Mesothelial cell of epicardium (in vitro differentiated cells): ENCODE measurements at regions not wholly inside any gene's neighbourhood (a gene's known extent, or its start where the extent isn't known, plus 50 kb on each side); places are given as distances from the start of the nearest gene placed in this dataset.

Experiments
- DNase-seq, 2 experiments: peaks; one replicate each; pipeline ENCODE4 v3.0.0; 2021; ENCODE audit warnings: low spot score in 2 of 2; ENCODE audit not compliant: unreplicated experiment in 2 of 2
- H3K27ac Mint-ChIP-seq: 2 replicates; pipeline ENCODE4 v1.8.0; 2021; ENCODE audit warnings: mixed read lengths
- H3K27me3 Mint-ChIP-seq: 2 replicates; pipeline ENCODE4 v1.8.0; 2021; ENCODE audit warnings: low read depth, mixed read lengths
- H3K36me3 Mint-ChIP-seq: 2 replicates; pipeline ENCODE4 v1.8.0; 2021; ENCODE audit warnings: mixed read lengths
- H3K4me1 Mint-ChIP-seq: 2 replicates; pipeline ENCODE4 v1.8.0; 2021; ENCODE audit warnings: mixed read lengths
- H3K4me3 Mint-ChIP-seq: 2 replicates; pipeline ENCODE4 v1.8.0; 2021; ENCODE audit warnings: mild to moderate bottlenecking, moderate library complexity, mixed read lengths
- H3K9me3 Mint-ChIP-seq: 2 replicates; pipeline ENCODE4 v1.8.0; 2021; ENCODE audit warnings: mixed read lengths
- CTCF ChIP-seq: fragments of 200-600 bp; sonication (generic); IDR thresholded peaks from one replicate; pipeline ENCODE4 v1.5.0; 2021; ENCODE audit warnings: antibody characterized with exemption; ENCODE audit not compliant: unreplicated experiment

GRCh38 chr14:41302776-41303175 is 303.9 kb upstream of the LRFN5 start:
- no peak for DNase-seq
- peaks cover 8% of the 10 kb centered on the region for H3K9me3 Mint-ChIP-seq
- H3K27ac Mint-ChIP-seq, result no peak overlapping the region
- TF ChIP-seq CTCF, result no peak
- no peaks in the 10 kb centered on the region for H3K27me3 Mint-ChIP-seq
- peaks cover 2% of the 10 kb centered on the region for H3K4me1 Mint-ChIP-seq
- no peaks in the 10 kb centered on the region for H3K36me3 Mint-ChIP-seq
- H3K4me3 Mint-ChIP-seq, result no peak overlapping the region

GRCh38 chr14:41299924-41300323 is 306.8 kb upstream of the LRFN5 start:
- Mint-ChIP-seq H3K27ac (no peak overlapping the region), H3K27me3 (no peaks in the 10 kb centered on the region), H3K4me3 (no peak overlapping the region)

DNA sequence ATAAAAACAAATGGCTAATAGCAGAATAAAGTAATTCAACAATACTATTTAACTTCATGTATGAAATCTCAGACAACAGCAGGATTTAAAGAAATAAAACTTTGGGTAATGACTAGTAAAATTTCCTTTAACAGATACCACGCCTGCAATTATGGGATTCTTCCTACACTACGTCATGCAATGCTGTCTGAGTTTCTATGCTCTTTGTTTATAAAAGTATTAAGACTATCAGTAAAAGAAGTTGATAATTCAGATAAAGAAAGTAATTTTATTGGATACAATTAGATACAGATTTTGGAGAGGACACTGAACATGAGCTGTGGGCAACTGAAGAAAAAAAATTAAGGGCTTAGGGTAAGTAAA is 308.4 kb upstream of the LRFN5 start:
- Mint-ChIP-seq H3K27ac (no peak overlapping the region), H3K9me3 (peaks cover 8% of the 10 kb centered on the region), H3K4me1 (peaks cover 2% of the 10 kb centered on the region), H3K27me3 (no peaks in the 10 kb centered on the region), H3K36me3 (no peaks in the 10 kb centered on the region), H3K4me3 (no peak overlapping the region)
- no peak for DNase-seq
- no peak for TF ChIP-seq CTCF

More at GRCh38 chr14:41299924-41300323, 306.8 kb upstream of the LRFN5 start:
- peaks cover 2% of the 10 kb centered on the region for H3K4me1 Mint-ChIP-seq
- peaks cover 8% of the 10 kb centered on the region for H3K9me3 Mint-ChIP-seq
- no peaks in the 10 kb centered on the region for H3K36me3 Mint-ChIP-seq
- TF ChIP-seq CTCF, result no peak
- DNase-seq, result no peak

DNA sequence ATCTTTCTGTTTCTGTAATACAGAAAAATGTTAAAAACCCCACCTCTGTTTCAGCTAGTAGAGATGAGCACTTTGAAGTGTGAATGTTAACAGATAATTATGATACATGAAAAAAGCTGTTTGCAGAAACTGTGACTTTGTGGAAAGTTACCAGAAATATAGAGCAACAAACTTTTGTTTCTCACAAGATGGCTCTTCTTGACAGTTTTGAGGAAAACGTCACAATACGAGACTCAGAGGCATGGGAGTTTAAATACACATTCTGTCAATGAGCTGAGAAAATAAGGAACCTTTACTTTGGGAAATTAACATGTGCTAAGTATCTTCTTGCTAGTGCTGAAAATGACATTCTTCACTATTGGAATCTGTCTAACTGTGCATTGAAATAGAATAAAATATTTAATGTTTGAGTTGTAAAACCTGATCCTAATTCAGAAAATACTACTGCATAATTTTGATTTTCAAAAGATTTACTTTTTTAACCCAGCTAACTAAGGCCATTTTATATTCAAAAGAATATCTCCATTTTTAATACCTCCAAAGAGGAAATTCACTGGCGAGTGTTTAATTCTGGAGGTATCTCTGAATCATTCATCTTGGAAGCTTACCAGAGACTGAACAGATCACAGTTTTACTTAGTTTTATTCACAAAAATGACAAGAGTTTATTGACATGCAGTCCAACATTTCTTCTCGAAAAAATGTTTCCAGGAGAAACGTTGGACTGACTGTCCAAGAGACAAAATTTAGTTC is 308.9 kb upstream of the LRFN5 start:
- DNase-seq, result no peak
- no peaks in the 10 kb centered on the region for H3K27me3 Mint-ChIP-seq
- no peak for TF ChIP-seq CTCF

GRCh38 chr14:41295734-41296133 is 310.9 kb upstream of the LRFN5 start:
- TF ChIP-seq CTCF, result no peak
- Mint-ChIP-seq H3K9me3 (peaks cover 16% of the 10 kb centered on the region), H3K27ac (no peak overlapping the region), H3K4me3 (no peak overlapping the region), H3K4me1 (peaks cover 2% of the 10 kb centered on the region), H3K36me3 (no peaks in the 10 kb centered on the region), H3K27me3 (no peaks in the 10 kb centered on the region)
- DNase-seq, result no peak

More for the DNA sequence above, 308.9 kb upstream of the LRFN5 start:
- Mint-ChIP-seq H3K4me3 (no peak overlapping the region), H3K36me3 (no peaks in the 10 kb centered on the region), H3K27ac (no peak overlapping the region), H3K9me3 (peaks cover 8% of the 10 kb centered on the region), H3K4me1 (peaks cover 2% of the 10 kb centered on the region)
